WERI-Rb-1 (cell line): ENCODE measurements at regions not wholly inside any gene's neighbourhood (a gene's known extent, or its start where the extent isn't known, plus 50 kb on each side); places are given as distances from the start of the nearest gene placed in this dataset.

Source experiments
- DNase-seq: peaks from one replicate; pipeline ENCODE4 v3.0.0-alpha.2; 2020
- H3K27ac ChIP-seq: fragments of 250-450 bp; sonication (Bioruptor Pico); 2 replicates; pipeline ENCODE4 v1.5.1; 2020; ENCODE audit warnings: mild to moderate bottlenecking, moderate library complexity
- H3K27me3 ChIP-seq: fragments of 250-450 bp; sonication (Bioruptor Pico); 2 replicates; pipeline ENCODE4 v1.5.1; 2021; ENCODE audit warnings: mild to moderate bottlenecking, low read depth, moderate library complexity; ENCODE audit not compliant: insufficient read depth, severe bottlenecking
- H3K36me3 ChIP-seq: fragments of 250-450 bp; sonication (Bioruptor Pico); 2 replicates; pipeline ENCODE4 v1.5.1; 2020; ENCODE audit warnings: mild to moderate bottlenecking, moderate library complexity
- H3K4me3 ChIP-seq: 2 replicates; pipeline ENCODE4 v1.5.1; 2011; ENCODE audit warnings: low read depth, mild to moderate bottlenecking, control low read depth, low read length
- H3K9me3 ChIP-seq: fragments of 250-450 bp; sonication (Bioruptor Pico); 2 replicates; pipeline ENCODE4 v1.5.1; 2021; ENCODE audit warnings: mild to moderate bottlenecking, moderate library complexity; ENCODE audit not compliant: severe bottlenecking
- CTCF ChIP-seq: IDR thresholded peaks from 2 replicates; pipeline ENCODE4 v1.5.1; 2011; ENCODE audit warnings: low read depth, mild to moderate bottlenecking, control low read depth, inconsistent platforms, low read length

GRCh38 chr4:160848901-160849760 is 1314.7 kb downstream of the FSTL5 start:
- no peaks in the 10 kb centered on the region for H3K36me3 ChIP-seq
- H3K27me3 ChIP-seq, result no peaks in the 10 kb centered on the region
- TF ChIP-seq CTCF, result no peak
- no peak for DNase-seq
- H3K27ac ChIP-seq, result no peak overlapping the region
- no peaks in the 10 kb centered on the region for H3K9me3 ChIP-seq
- H3K4me3 ChIP-seq, result no peak overlapping the region

DNA sequence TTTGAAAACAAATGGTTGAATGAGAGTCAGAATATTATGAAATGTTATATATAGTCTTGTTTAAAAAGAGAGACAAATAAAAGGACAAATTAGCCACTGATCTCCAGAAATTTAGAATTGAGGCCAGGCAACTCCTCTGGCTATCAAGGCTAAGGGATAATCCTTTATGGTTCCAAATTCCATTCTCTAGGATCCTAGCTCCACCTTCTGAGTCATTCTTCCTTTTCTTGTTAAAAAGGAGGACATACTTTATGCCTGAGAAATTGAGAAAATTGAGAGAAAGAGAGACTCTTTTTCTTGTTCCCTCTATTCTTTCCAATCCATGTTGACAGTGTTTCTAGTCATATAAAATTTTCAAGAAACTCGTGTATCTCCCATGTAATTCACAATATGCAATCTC is 1299.5 kb downstream of the FSTL5 start:
- Histone ChIP-seq H3K9me3 (no peaks in the 10 kb centered on the region), H3K4me3 (no peak overlapping the region), H3K27me3 (no peaks in the 10 kb centered on the region), H3K36me3 (no peaks in the 10 kb centered on the region), H3K27ac (no peak overlapping the region)
- TF ChIP-seq CTCF, result no peak
- no peak for DNase-seq

DNA sequence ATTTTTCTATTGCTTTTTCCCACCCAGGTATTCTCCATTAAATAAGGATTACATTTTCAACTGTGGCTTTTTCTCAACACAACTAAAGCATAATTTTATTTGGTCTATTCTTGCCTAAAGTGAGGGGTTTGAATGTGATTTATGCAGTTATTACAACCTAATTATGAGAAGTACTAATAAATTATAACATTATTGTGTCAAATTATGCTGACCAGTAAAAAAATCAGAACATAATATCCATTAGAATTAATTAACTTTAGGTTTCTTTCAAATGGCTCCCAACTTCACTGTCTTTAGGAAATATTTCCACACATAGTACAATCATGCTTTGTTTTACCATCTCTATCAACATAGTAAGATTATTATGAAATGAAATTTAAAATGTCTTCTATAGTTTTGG is 1293.9 kb downstream of the FSTL5 start:
- Histone ChIP-seq H3K27me3 (no peaks in the 10 kb centered on the region), H3K9me3 (no peaks in the 10 kb centered on the region), H3K27ac (no peak overlapping the region), H3K4me3 (no peak overlapping the region), H3K36me3 (no peaks in the 10 kb centered on the region)
- no peak for TF ChIP-seq CTCF
- no peak for DNase-seq

GRCh38 chr4:160872491-160872890 is 1291.3 kb downstream of the FSTL5 start:
- no peaks in the 10 kb centered on the region for H3K9me3 ChIP-seq
- DNase-seq, result no peak
- TF ChIP-seq CTCF, result no peak
- H3K27ac ChIP-seq, result no peak overlapping the region
- no peaks in the 10 kb centered on the region for H3K27me3 ChIP-seq
- H3K4me3 ChIP-seq, result no peak overlapping the region
- H3K36me3 ChIP-seq, result no peaks in the 10 kb centered on the region

- no peak for DNase-seq
- Histone ChIP-seq H3K27ac (no peak overlapping the region), H3K27me3 (no peaks in the 10 kb centered on the region), H3K4me3 (no peak overlapping the region), H3K9me3 (no peaks in the 10 kb centered on the region), H3K36me3 (no peaks in the 10 kb centered on the region)
- peak; percentile 28; the same call in 1 of the 2 replicates for TF ChIP-seq CTCF
Measured at GRCh38 chr4:160877087-160877790, 1286.6 kb downstream of the FSTL5 start.
